ENCODE measurements at regions not wholly inside any gene's neighbourhood (a gene's known extent, or its start where the extent isn't known, plus 50 kb on each side); places are given as distances from the start of the nearest gene placed in this dataset.
"Not testable (repeated sequence)": the region's sequence is repeated elsewhere in the genome, so short reads cannot be mapped to it uniquely, and the experiment has no call there.

- DNase-seq (ENCODE audit: low read depth in 2 of 2) = no peak
Observed at GRCh38 chr14:101282418-101282817, 278.9 kb upstream of the DIO3 start.

- DNase-seq (ENCODE audit: low read depth in 2 of 2) = no peak
Observed at GRCh38 chr14:101284711-101285110, 276.6 kb upstream of the DIO3 start.

- no peak for DNase-seq (ENCODE audit: low read depth in 2 of 2)
Observed at GRCh38 chr14:101286271-101287018, 274.9 kb upstream of the DIO3 start.

- DNase-seq (ENCODE audit: low read depth in 2 of 2) = no peak
Observed at GRCh38 chr14:101288436-101289229, 272.7 kb upstream of the DIO3 start.

GRCh38 chr14:101289230-101289690 lies 272.0 kb upstream of the DIO3 start:
- DNase-seq (ENCODE audit: low read depth in 2 of 2) = no peak

GRCh38 chr14:101289911-101290310 lies 271.4 kb upstream of the DIO3 start:
- no peak for DNase-seq (ENCODE audit: low read depth in 2 of 2)

- DNase-seq (ENCODE audit: low read depth in 2 of 2) = no peak
Observed at GRCh38 chr14:101290611-101291010, 270.7 kb upstream of the DIO3 start.

GRCh38 chr14:101291390-101291789 lies 269.9 kb upstream of the DIO3 start:
- DNase-seq (ENCODE audit: low read depth in 2 of 2) = no peak

GRCh38 chr14:101292448-101292847 lies 268.8 kb upstream of the DIO3 start:
- no peak for DNase-seq (ENCODE audit: low read depth in 2 of 2)

- no peak for DNase-seq (ENCODE audit: low read depth in 2 of 2)
Observed at GRCh38 chr14:101293605-101294004, 267.7 kb upstream of the DIO3 start.

GRCh38 chr14:101294136-101294535 lies 267.2 kb upstream of the DIO3 start:
- DNase-seq (ENCODE audit: low read depth in 2 of 2) = no peak

GRCh38 chr14:101299781-101300180 lies 261.5 kb upstream of the DIO3 start:
- DNase-seq (ENCODE audit: low read depth in 2 of 2) = not testable (repeated sequence)

GRCh38 chr14:101301011-101301410 lies 260.3 kb upstream of the DIO3 start:
- DNase-seq (ENCODE audit: low read depth in 2 of 2) = no peak

GRCh38 chr14:101307162-101307561 lies 254.1 kb upstream of the DIO3 start:
- not testable (repeated sequence) for DNase-seq (ENCODE audit: low read depth in 2 of 2)

GRCh38 chr14:101311186-101311585 lies 250.1 kb upstream of the DIO3 start:
- not testable (repeated sequence) for DNase-seq (ENCODE audit: low read depth in 2 of 2)

- no peak for DNase-seq (ENCODE audit: low read depth in 2 of 2)
Observed at GRCh38 chr14:101313268-101313667, 248.0 kb upstream of the DIO3 start.

- no peak for DNase-seq (ENCODE audit: low read depth in 2 of 2)
Observed at GRCh38 chr14:101315802-101316296, 245.4 kb upstream of the DIO3 start.

GRCh38 chr14:101318271-101318670 lies 243.0 kb upstream of the DIO3 start:
- DNase-seq (ENCODE audit: low read depth in 2 of 2) = no peak

GRCh38 chr14:101320396-101320795 lies 240.9 kb upstream of the DIO3 start:
- DNase-seq (ENCODE audit: low read depth in 2 of 2) = no peak

- DNase-seq (ENCODE audit: low read depth in 2 of 2) = no peak
Observed at GRCh38 chr14:101322223-101322622, 239.1 kb upstream of the DIO3 start.

- DNase-seq (ENCODE audit: low read depth in 2 of 2) = no peak
Observed at GRCh38 chr14:101323111-101323510, 238.2 kb upstream of the DIO3 start.

- DNase-seq (ENCODE audit: low read depth in 2 of 2) = not testable (repeated sequence)
Observed at GRCh38 chr14:101323614-101324235, 237.6 kb upstream of the DIO3 start.

Measured in stimulated activated CD8-positive, alpha-beta memory T cell treated with anti-CD3 and anti-CD28 coated beads, Interleukin-2, amount 100 ng/mL, for 1 hour (primary cell).